ENCODE measurements at regions not wholly inside any gene's neighbourhood (a gene's known extent, or its start where the extent isn't known, plus 50 kb on each side); places are given as distances from the start of the nearest gene placed in this dataset.
"Not testable (repeated sequence)": the region's sequence is repeated elsewhere in the genome, so short reads cannot be mapped to it uniquely, and the experiment has no call there.

DNA sequence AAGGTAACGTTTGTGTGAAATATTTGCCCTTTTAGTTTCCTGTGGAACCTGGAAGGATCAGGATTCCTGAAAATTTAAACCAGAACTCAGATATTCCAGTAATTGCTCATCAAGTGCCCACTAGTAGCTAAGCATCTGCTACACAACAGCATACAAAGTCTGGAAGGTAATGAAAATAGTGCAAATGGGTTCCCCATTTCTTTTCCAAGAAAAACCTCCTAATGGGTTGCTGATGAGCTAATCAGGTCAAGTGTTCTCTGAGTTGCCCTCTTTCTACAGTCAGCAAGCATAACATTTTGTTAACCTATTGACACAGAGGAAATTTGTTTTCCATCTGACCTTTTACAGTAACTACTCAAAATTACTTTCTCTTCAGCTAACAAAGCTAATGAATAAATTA is 83.6 kb upstream of the PMCH start:
- DNase-seq: no peak
- H3K4me1 ChIP-seq (ENCODE audit: insufficient read depth, low read length): no peaks in the 10 kb centered on the region
- no peak overlapping the region for H3K27ac ChIP-seq (ENCODE audit: insufficient read length, low read depth, low read length)
- H3K9ac ChIP-seq (ENCODE audit: extremely low read depth, insufficient read length, low read length): no peak overlapping the region
- no CpG with 5 or more reads among the region's 1 CpG for WGBS (ENCODE audit: extremely low coverage, insufficient read length, low lambda C conversion rate)
- H3K4me1 Mint-ChIP-seq: no peaks in the 10 kb centered on the region
- no peak overlapping the region for H2BK5ac ChIP-seq (ENCODE audit: insufficient read length, low read length)
- H3K14ac ChIP-seq (ENCODE audit: insufficient read depth, low read length): no peak overlapping the region
- no peak overlapping the region for H2BK20ac ChIP-seq (ENCODE audit: low read depth, low read length, poor library complexity, severe bottlenecking)
- no peak for TF ChIP-seq CTCF (conservative IDR thresholded peaks at IDR 0.05)
- H3K18ac ChIP-seq (ENCODE audit: insufficient read length, low read depth, low read length): no peak overlapping the region
- H3K27ac Mint-ChIP-seq: no peak overlapping the region
- H3K79me2 ChIP-seq (ENCODE audit: insufficient read depth, low read length): no peaks in the 10 kb centered on the region
- H3K23me2 ChIP-seq (ENCODE audit: insufficient read length, low read depth, low read length, poor library complexity, severe bottlenecking): no peaks in the 10 kb centered on the region
- no peaks in the 10 kb centered on the region for H3K79me1 ChIP-seq (ENCODE audit: insufficient read depth, low read depth, low read length, poor library complexity, severe bottlenecking)
- no peak overlapping the region for H2BK12ac ChIP-seq (ENCODE audit: insufficient read length, low read depth, low read length)
- H3T11ph ChIP-seq (ENCODE audit: low read length): no peak overlapping the region
- no peak overlapping the region for H3K4me3 Mint-ChIP-seq
- H3K23ac ChIP-seq (ENCODE audit: insufficient read length, low read depth, low read length): no peak overlapping the region
- H2BK120ac ChIP-seq (ENCODE audit: low read depth, low read length, poor library complexity, severe bottlenecking): no peak overlapping the region
- H3K56ac ChIP-seq (ENCODE audit: insufficient read length, low read depth, low read length): no peak overlapping the region
- no peak overlapping the region for H2AFZ ChIP-seq (ENCODE audit: low read length)
- no peaks in the 10 kb centered on the region for H3K27me3 ChIP-seq (ENCODE audit: insufficient read depth, low read length)
- H4K20me1 ChIP-seq (ENCODE audit: control insufficient read depth, insufficient read depth, insufficient read length): no peaks in the 10 kb centered on the region
- no peak overlapping the region for H4K8ac ChIP-seq (replicated peaks; ENCODE audit: insufficient read length, low read depth, low read length)
- no peak overlapping the region for H2AK5ac ChIP-seq (ENCODE audit: insufficient read length, low read length)
- no peaks in the 10 kb centered on the region for H3K27me3 Mint-ChIP-seq (ENCODE audit: low read depth)
- no peak overlapping the region for H2BK15ac ChIP-seq (ENCODE audit: low read depth, low read length)
- H4K91ac ChIP-seq (ENCODE audit: insufficient read length, low read depth, low read length): no peak overlapping the region
- no peak overlapping the region for H3K4ac ChIP-seq (ENCODE audit: low read depth, low read length)
- H4K5ac ChIP-seq (ENCODE audit: insufficient read length, low read depth, low read length): no peak overlapping the region
- H3K4me2 ChIP-seq (ENCODE audit: insufficient read depth, insufficient read length, low read length): no peak overlapping the region
- H3K9me3 ChIP-seq (ENCODE audit: control insufficient read depth, low read depth, low read length): no peaks in the 10 kb centered on the region
- H3K9me3 Mint-ChIP-seq: peaks cover 3 to 5% of the 10 kb centered on the region in 2 experiments; a peak in 3 of 5 replicates
- peaks cover 0 to 2% (median 0%) of the 10 kb centered on the region in 3 experiments; a peak in 2 of 7 replicates for H3K36me3 Mint-ChIP-seq (ENCODE audit: insufficient read depth in 1 of 3, low read depth in 3 of 3)

DNA sequence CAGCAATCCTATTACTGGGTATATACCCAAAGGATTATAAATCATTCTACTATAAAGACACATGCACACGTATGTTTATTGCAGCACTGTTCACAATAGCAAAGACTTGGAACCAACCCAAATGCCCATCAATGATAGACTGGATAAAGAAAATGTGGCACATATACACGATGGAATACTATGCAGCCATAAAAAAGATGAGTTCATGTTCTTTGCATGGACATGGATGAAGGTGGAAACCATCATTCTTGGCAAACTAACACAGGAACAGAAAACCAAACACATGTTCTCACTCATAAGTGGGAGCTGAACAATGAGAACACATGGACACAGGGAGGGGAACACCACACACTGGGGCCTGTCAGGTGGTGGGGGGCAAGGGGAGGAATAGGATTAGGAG is 58.1 kb upstream of the PMCH start:
- not testable (repeated sequence) for H3T11ph ChIP-seq (ENCODE audit: low read length); H4K91ac ChIP-seq (ENCODE audit: insufficient read length, low read depth, low read length); H3K23me2 ChIP-seq (ENCODE audit: insufficient read length, low read depth, low read length, poor library complexity, severe bottlenecking); H2AFZ ChIP-seq (ENCODE audit: low read length); H3K4me2 ChIP-seq (ENCODE audit: insufficient read depth, insufficient read length, low read length); DNase-seq; H3K4ac ChIP-seq (ENCODE audit: low read depth, low read length); H3K36me3 Mint-ChIP-seq (ENCODE audit: insufficient read depth in 1 of 3, low read depth in 3 of 3); H3K14ac ChIP-seq (ENCODE audit: insufficient read depth, low read length); H2BK20ac ChIP-seq (ENCODE audit: low read depth, low read length, poor library complexity, severe bottlenecking); H3K27me3 Mint-ChIP-seq (ENCODE audit: low read depth); H2AK5ac ChIP-seq (ENCODE audit: insufficient read length, low read length); H3K79me2 ChIP-seq (ENCODE audit: insufficient read depth, low read length); H3K79me1 ChIP-seq (ENCODE audit: insufficient read depth, low read depth, low read length, poor library complexity, severe bottlenecking); H3K4me1 ChIP-seq (ENCODE audit: insufficient read depth, low read length); H4K20me1 ChIP-seq (ENCODE audit: control insufficient read depth, insufficient read depth, insufficient read length); H3K9me3 ChIP-seq (ENCODE audit: control insufficient read depth, low read depth, low read length); H3K9ac ChIP-seq (ENCODE audit: extremely low read depth, insufficient read length, low read length); H3K27me3 ChIP-seq (ENCODE audit: insufficient read depth, low read length); H3K4me1 Mint-ChIP-seq; H2BK15ac ChIP-seq (ENCODE audit: low read depth, low read length); H3K27ac ChIP-seq (ENCODE audit: insufficient read length, low read depth, low read length); H4K8ac ChIP-seq (replicated peaks; ENCODE audit: insufficient read length, low read depth, low read length); H3K4me3 Mint-ChIP-seq; H4K5ac ChIP-seq (ENCODE audit: insufficient read length, low read depth, low read length); H2BK12ac ChIP-seq (ENCODE audit: insufficient read length, low read depth, low read length); H3K56ac ChIP-seq (ENCODE audit: insufficient read length, low read depth, low read length); H3K18ac ChIP-seq (ENCODE audit: insufficient read length, low read depth, low read length); H2BK5ac ChIP-seq (ENCODE audit: insufficient read length, low read length); H2BK120ac ChIP-seq (ENCODE audit: low read depth, low read length, poor library complexity, severe bottlenecking); H3K27ac Mint-ChIP-seq; H3K23ac ChIP-seq (ENCODE audit: insufficient read length, low read depth, low read length)
- no CpG with 5 or more reads among the region's 2 CpGs for WGBS (ENCODE audit: extremely low coverage, insufficient read length, low lambda C conversion rate)
- peaks cover 12 to 13% of the 10 kb centered on the region in 2 experiments for H3K9me3 Mint-ChIP-seq

Measured in H9 (cell line).